GM12878 (cell line): ENCODE measurements at regions not wholly inside any gene's neighbourhood (a gene's known extent, or its start where the extent isn't known, plus 50 kb on each side); places are given as distances from the start of the nearest gene placed in this dataset.

ENCODE experiments used
- ATF2 ChIP-seq: IDR thresholded peaks from 2 replicates; pipeline ENCODE4 v1.6.1; 2012; ENCODE audit warnings: low read length, inconsistent platforms
- CHD2 ChIP-seq: IDR thresholded peaks from 2 replicates; pipeline ENCODE4 v1.6.1; 2011; ENCODE audit warnings: low read depth, low read length, improper control_type of control experiment, borderline replicate concordance
- E2F4 ChIP-seq: IDR thresholded peaks from 2 replicates; pipeline ENCODE4 v1.6.1; 2012; ENCODE audit warnings: low read depth, low read length, improper control_type of control experiment
- HDAC6 ChIP-seq: fragments of 200-600 bp; sonication (generic); IDR thresholded peaks from one replicate; pipeline ENCODE4 v1.8.0; 2017; ENCODE audit warnings: antibody characterized with exemption; ENCODE audit not compliant: unreplicated experiment
- IRF3 ChIP-seq: fragments of 450-650 bp; IDR thresholded peaks from 2 replicates; pipeline ENCODE4 v1.6.1; 2014; ENCODE audit warnings: mild to moderate bottlenecking
- JUNB ChIP-seq: IDR thresholded peaks from 2 replicates; pipeline ENCODE4 v1.6.1; 2016; ENCODE audit warnings: antibody characterized with exemption, mild to moderate bottlenecking
- SUPT20H ChIP-seq: IDR thresholded peaks from 2 replicates; pipeline ENCODE4 v1.6.1; 2011; ENCODE audit warnings: low read depth, mild to moderate bottlenecking, low read length, moderate library complexity, borderline replicate concordance; ENCODE audit not compliant: control insufficient read depth
- TBL1XR1 ChIP-seq: IDR thresholded peaks from 2 replicates; pipeline ENCODE4 v1.6.1; 2012; ENCODE audit warnings: low read depth, low read length, improper control_type of control experiment
- ZNF217 ChIP-seq: fragments of 450-650 bp; IDR thresholded peaks from 2 replicates; pipeline ENCODE4 v1.6.1; 2017; ENCODE audit warnings: antibody characterized with exemption, mild to moderate bottlenecking
- ZSCAN29 ChIP-seq: fragments of 450-650 bp; IDR thresholded peaks from 2 replicates; pipeline ENCODE4 v1.6.1; 2017; ENCODE audit warnings: mild to moderate bottlenecking, moderate library complexity

- no peak for TF ChIP-seq ATF2
- no peak for TF ChIP-seq CHD2
- TF ChIP-seq JUNB: no peak
- TF ChIP-seq TBL1XR1: no peak
- no peak for TF ChIP-seq HDAC6
- TF ChIP-seq SUPT20H: no peak
- TF ChIP-seq ZNF217: no peak
- TF ChIP-seq ZSCAN29: no peak
- TF ChIP-seq E2F4: no peak
- no peak for TF ChIP-seq IRF3
Measured at GRCh38 chr19:30792561-30793505, 420.6 kb downstream of the ZNF536 start (continued).
